Activated CD4-positive, alpha-beta T cell treated with anti-CD3 and anti-CD28 coated beads, Interleukin-2, amount 10 ng/mL, durations not matched to agents 7 days and 5 days (primary cell): ENCODE measurements at regions not wholly inside any gene's neighbourhood (a gene's known extent, or its start where the extent isn't known, plus 50 kb on each side); places are given as distances from the start of the nearest gene placed in this dataset.
"Not testable (repeated sequence)": the region's sequence is repeated elsewhere in the genome, so short reads cannot be mapped to it uniquely, and the experiment has no call there.

Source experiments
- CTCF ChIA-PET: fragments of 350-600 bp; sonication (Branson Sonifier 250); formaldehyde crosslinking; loops from one replicate; lab custom pipeline; 2021; ENCODE audit warnings: antibody characterized with exemption; lab: Charles Lee
- POLR2A ChIA-PET: fragments of 350-600 bp; sonication (Branson Sonifier 250); formaldehyde crosslinking; loops from one replicate; lab custom pipeline; 2021; ENCODE audit warnings: antibody characterized with exemption; lab: Charles Lee
- DNase-seq: peaks from one replicate; pipeline ENCODE4 v3.0.0-alpha.2; 2020
- H3K27ac Mint-ChIP-seq: one replicate; pipeline ENCODE4 v1.8.0; 2021; ENCODE audit warnings: mild to moderate bottlenecking, moderate library complexity, mixed read lengths
- H3K27me3 Mint-ChIP-seq: one replicate; pipeline ENCODE4 v1.8.0; 2021; ENCODE audit warnings: mixed read lengths
- H3K36me3 Mint-ChIP-seq: one replicate; pipeline ENCODE4 v1.8.0; 2021; ENCODE audit warnings: low read depth, mixed read lengths
- H3K4me1 Mint-ChIP-seq: one replicate; pipeline ENCODE4 v1.8.0; 2021; ENCODE audit warnings: mixed read lengths
- H3K4me3 Mint-ChIP-seq: one replicate; pipeline ENCODE4 v1.8.0; 2021; ENCODE audit warnings: mild to moderate bottlenecking, moderate library complexity, mixed read lengths
- H3K9me3 Mint-ChIP-seq: one replicate; pipeline ENCODE4 v1.8.0; 2021; ENCODE audit warnings: mixed read lengths

DNA sequence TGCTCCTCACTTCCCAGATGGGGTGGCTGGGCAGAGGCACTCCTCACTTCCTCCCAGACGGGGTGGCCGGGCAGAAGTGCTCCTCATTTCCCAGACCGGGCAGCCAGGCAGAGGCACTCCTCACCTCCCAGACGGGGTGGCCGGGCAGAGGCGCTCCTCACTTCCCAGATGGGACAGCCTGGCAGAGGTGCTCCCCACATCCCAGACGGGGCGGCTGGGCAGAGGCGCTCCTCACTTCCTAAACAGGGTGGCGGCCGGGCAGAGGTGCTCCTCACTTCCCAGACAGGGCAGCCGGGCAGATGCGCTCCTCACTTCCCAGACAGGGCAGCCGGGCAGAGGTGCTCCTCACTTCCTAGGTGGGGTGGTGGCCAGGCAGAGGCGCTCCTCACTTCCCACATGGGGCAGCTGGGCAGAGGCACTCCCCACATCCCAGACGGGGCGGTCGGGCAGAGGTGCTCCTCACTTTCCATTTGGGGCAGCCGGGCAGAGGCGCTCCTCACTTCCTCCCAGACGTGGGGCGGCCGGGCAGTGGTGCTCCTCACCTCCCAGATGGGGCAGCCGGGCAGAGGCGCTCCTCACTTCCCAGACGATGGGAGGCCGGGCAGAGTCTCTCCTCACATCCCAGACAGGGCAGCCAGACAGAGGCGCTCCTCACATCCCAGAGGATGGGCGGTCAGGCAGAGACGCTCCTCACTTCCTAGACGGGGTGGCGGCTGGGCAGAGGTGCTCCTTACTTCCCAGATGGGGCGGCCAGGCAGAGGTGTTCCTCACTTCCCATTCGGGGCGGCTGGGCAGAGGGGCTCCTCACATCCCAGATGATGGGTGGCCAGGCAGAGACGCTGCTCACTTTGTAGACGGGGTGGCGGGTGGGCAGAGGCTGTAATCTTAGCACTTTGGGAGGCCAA is 274.5 kb downstream of the LIPI start:
- DNase-seq, CTCF ChIA-PET, H3K4me3 Mint-ChIP-seq, H3K36me3 Mint-ChIP-seq, H3K27me3 Mint-ChIP-seq, H3K9me3 Mint-ChIP-seq, POLR2A ChIA-PET, H3K4me1 Mint-ChIP-seq, H3K27ac Mint-ChIP-seq: not testable (repeated sequence)

- CTCF ChIA-PET, H3K27ac Mint-ChIP-seq, H3K27me3 Mint-ChIP-seq, H3K4me1 Mint-ChIP-seq, DNase-seq, H3K9me3 Mint-ChIP-seq, H3K4me3 Mint-ChIP-seq, H3K36me3 Mint-ChIP-seq, POLR2A ChIA-PET: not testable (repeated sequence)
Observed at GRCh38 chr21:13935396-13936032, 275.2 kb downstream of the LIPI start.

DNA sequence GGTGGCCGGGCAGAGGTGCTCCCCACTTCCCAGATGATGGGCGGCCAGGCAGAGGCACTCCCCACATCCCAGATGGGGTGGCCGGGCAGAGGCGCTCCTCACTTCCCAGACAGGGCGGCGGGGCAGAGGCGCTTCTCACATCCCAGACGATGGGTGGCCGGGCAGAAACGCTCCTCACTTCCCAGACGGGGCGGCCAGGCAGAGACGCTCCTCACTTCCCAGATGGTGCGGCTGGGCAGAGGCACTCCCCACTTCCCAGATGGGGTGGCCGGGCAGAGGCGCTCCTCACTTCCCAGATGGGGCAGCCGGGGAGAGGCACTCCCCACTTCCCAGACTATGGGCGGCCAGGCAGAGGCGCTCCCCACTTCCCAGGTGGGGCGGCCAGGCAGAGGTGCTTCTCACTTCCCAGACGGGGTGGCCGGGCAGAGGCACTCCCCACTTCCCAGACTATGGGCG is 275.8 kb downstream of the LIPI start:
- DNase-seq, H3K9me3 Mint-ChIP-seq, H3K36me3 Mint-ChIP-seq, H3K27ac Mint-ChIP-seq, CTCF ChIA-PET, H3K4me1 Mint-ChIP-seq, POLR2A ChIA-PET, H3K4me3 Mint-ChIP-seq, H3K27me3 Mint-ChIP-seq: not testable (repeated sequence)

DNA sequence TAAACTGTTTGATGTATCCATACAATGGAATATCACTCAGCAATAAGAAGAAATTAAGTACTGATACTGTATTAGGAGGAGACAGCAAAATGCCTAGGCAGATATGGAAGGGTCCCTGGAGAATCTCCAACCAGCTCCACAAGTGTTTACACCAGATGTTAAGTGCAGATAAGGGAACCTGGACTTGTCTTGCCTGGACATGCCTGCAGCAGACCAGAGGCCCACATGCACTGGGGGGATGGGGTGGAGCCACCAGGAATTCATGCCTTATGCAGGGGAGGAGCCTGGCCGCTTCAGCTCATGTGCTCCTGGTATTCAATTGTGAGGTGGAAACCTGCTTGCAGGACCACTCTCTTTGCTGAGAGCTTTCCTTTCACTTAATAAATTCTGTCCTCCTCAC is 287.6 kb downstream of the LIPI start:
- H3K4me3 Mint-ChIP-seq, H3K27ac Mint-ChIP-seq: not testable (repeated sequence)

DNA sequence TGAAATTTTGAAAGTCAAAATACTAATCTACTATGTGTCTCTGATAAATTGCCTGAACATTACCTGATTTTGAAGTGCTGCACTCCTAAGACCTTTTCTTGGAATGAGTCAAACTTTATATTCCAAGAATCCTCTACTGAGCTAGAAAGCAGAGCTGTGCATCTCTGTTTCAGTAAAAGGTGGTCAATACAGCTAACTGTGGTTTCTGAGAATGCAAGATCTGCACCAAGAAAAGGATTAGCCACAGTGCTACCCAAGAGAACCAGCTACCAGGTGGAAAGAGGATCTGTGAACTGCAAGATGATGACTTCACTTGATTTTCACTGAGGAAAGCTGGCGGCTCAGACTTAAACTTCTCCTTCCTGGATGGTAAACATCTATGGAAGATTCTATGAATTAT is 289.3 kb downstream of the LIPI start:
- H3K27me3 Mint-ChIP-seq, CTCF ChIA-PET, DNase-seq, H3K9me3 Mint-ChIP-seq, POLR2A ChIA-PET, H3K27ac Mint-ChIP-seq, H3K4me3 Mint-ChIP-seq, H3K36me3 Mint-ChIP-seq: not testable (repeated sequence)
- H3K4me1 Mint-ChIP-seq: peaks cover 12% of the 10 kb centered on the region

More for the DNA sequence above, 287.6 kb downstream of the LIPI start:
- H3K4me1 Mint-ChIP-seq: peaks cover 12% of the 10 kb centered on the region
- H3K9me3 Mint-ChIP-seq, H3K36me3 Mint-ChIP-seq, POLR2A ChIA-PET, CTCF ChIA-PET, H3K27me3 Mint-ChIP-seq, DNase-seq: not testable (repeated sequence)

GRCh38 chr21:13907385-13907784 is 297.8 kb downstream of the POTED start:
- CTCF ChIA-PET, H3K4me1 Mint-ChIP-seq, DNase-seq, H3K27ac Mint-ChIP-seq, H3K27me3 Mint-ChIP-seq, H3K4me3 Mint-ChIP-seq, POLR2A ChIA-PET, H3K36me3 Mint-ChIP-seq, H3K9me3 Mint-ChIP-seq: not testable (repeated sequence)

- H3K27me3 Mint-ChIP-seq, DNase-seq, H3K9me3 Mint-ChIP-seq, H3K36me3 Mint-ChIP-seq, H3K4me1 Mint-ChIP-seq, CTCF ChIA-PET, H3K4me3 Mint-ChIP-seq, POLR2A ChIA-PET, H3K27ac Mint-ChIP-seq: not testable (repeated sequence)
Observed at GRCh38 chr21:13896596-13897247, 287.1 kb downstream of the POTED start.

- CTCF ChIA-PET, POLR2A ChIA-PET, H3K9me3 Mint-ChIP-seq, H3K4me1 Mint-ChIP-seq, DNase-seq, H3K36me3 Mint-ChIP-seq, H3K4me3 Mint-ChIP-seq, H3K27ac Mint-ChIP-seq, H3K27me3 Mint-ChIP-seq: not testable (repeated sequence)
Observed at GRCh38 chr21:13893617-13894016, 284.0 kb downstream of the POTED start.

DNA sequence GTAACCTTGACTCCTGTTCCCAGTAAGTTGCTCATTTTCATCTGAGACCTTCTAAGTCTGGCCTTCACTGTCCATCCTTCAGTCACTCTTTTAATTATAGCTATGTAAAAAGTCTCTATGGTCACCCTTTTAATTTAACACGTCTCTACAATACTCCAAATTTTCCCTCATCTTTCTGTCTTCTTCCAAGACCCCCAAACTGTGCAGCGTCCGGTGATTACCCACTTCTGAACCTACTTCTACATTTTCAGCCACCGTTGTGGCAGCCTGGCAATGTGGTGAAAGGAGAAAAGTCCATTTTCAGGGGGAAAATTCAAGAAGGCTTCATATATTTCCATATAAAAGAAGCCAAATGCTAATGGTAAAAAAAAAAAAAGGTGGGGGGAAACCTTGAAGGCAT is 283.4 kb downstream of the POTED start:
- DNase-seq, POLR2A ChIA-PET, H3K4me3 Mint-ChIP-seq, H3K9me3 Mint-ChIP-seq, CTCF ChIA-PET, H3K27me3 Mint-ChIP-seq, H3K36me3 Mint-ChIP-seq, H3K4me1 Mint-ChIP-seq, H3K27ac Mint-ChIP-seq: not testable (repeated sequence)

GRCh38 chr21:13892146-13892751 is 282.7 kb downstream of the POTED start:
- H3K9me3 Mint-ChIP-seq, H3K36me3 Mint-ChIP-seq, H3K4me3 Mint-ChIP-seq, DNase-seq, POLR2A ChIA-PET, H3K27me3 Mint-ChIP-seq, H3K4me1 Mint-ChIP-seq, H3K27ac Mint-ChIP-seq, CTCF ChIA-PET: not testable (repeated sequence)

DNA sequence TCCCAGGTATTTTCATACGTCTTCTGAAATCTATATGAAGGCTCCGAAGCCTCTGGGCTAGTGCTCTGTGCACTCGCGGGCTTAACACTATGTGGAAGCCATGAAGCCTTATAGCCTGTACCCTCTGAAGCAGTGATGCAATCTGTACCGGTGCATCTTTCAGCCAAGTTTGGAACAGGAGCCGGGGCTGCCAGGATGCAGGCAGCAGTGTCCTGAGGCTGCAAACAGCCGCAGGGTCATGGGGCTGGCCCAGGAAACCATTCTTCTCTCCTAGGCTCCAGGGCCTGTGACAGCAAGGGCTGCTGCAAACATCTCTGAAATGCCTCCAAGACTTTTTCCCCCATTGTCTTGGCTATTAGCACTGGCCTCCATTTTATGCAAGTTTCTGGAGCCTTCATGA is 279.6 kb downstream of the POTED start:
- POLR2A ChIA-PET, H3K4me1 Mint-ChIP-seq, H3K9me3 Mint-ChIP-seq, H3K27me3 Mint-ChIP-seq, H3K36me3 Mint-ChIP-seq, H3K4me3 Mint-ChIP-seq, DNase-seq, H3K27ac Mint-ChIP-seq: not testable (repeated sequence)
- CTCF ChIA-PET: interaction anchor here (0.6 kb wide), 1 partner anchor 250 kb away, joined by 3 read pairs; no protein-coding TSS in a partner anchor

DNA sequence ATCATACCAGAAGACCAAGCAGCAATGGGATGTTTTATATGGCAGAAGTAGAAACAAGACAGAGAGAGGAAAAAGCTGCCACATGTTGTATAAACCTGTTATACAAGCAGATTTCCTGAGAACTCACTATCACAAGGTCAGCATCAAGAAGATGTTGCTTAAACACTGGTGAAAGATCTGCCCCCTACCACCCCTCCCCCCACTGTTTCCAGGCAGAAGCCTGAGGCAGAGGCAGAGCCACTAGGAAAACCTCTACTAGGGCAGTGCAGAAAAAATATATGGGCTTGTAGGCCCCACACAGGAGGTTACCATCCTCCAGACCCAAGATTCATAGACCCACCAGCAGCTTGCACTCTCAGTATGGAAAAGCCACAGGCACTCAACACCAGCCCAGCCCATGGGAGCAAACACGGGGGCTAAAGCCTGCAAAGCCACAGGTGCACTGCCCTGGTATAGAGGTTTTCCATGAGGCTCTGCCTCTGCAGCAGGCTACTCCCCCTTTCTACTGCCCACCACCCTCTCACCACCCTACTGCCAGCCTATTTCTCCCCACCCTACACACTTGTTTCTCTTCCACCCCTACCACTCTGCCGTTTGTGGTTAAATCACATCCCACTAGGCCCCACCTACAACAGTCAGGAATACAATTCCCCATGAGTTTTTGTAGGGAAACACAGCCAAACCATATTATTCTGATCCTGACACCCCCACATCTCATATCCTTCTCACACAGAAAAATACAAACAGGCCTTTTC is 274.2 kb downstream of the POTED start:
- H3K9me3 Mint-ChIP-seq, POLR2A ChIA-PET, H3K36me3 Mint-ChIP-seq, DNase-seq, H3K27ac Mint-ChIP-seq, CTCF ChIA-PET, H3K27me3 Mint-ChIP-seq, H3K4me1 Mint-ChIP-seq, H3K4me3 Mint-ChIP-seq: not testable (repeated sequence)
